Tibial nerve (tissue), 3 donors: ENCODE measurements at regions not wholly inside any gene's neighbourhood (a gene's known extent, or its start where the extent isn't known, plus 50 kb on each side); places are given as distances from the start of the nearest gene placed in this dataset.

Source experiments
- CTCF ChIP-seq, 5 experiments: fragments of 200-600 bp in 3 of 5; fragments of 450-650 bp in 2 of 5; sonication (generic) in 3 of 5; IDR thresholded peaks; one replicate each; pipeline ENCODE4 v1.5.1; 2016 to 2019; ENCODE audit warnings: antibody characterized with exemption in 5 of 5, mild to moderate bottlenecking in 3 of 5, moderate library complexity in 2 of 5
- POLR2A ChIP-seq, 2 donors: fragments of 450-650 bp; IDR thresholded peaks; one replicate each; pipeline ENCODE4 v1.6.1; 2017; ENCODE audit warnings: antibody characterized with exemption in 2 of 2, mild to moderate bottlenecking in 2 of 2, moderate library complexity in 2 of 2

GRCh38 chr10:128627811-128628210 is 501.6 kb upstream of the MKI67 start:
- no peak for TF ChIP-seq CTCF (IDR thresholded peaks at IDR 0.05)
- no peak for TF ChIP-seq POLR2A (IDR thresholded peaks at IDR 0.05)
